Tibial nerve (tissue), 4 donors: ENCODE measurements at regions not wholly inside any gene's neighbourhood (a gene's known extent, or its start where the extent isn't known, plus 50 kb on each side); places are given as distances from the start of the nearest gene placed in this dataset.

Experiments used
- EP300 ChIP-seq, 2 donors: sonication (generic); formaldehyde crosslinking; IDR thresholded peaks; one replicate each; pipeline ENCODE4 v1.6.1; 2017; ENCODE audit warnings: antibody characterized with exemption in 2 of 2, mild to moderate bottlenecking in 1 of 2
- TF ChIP-seq, protein P1 (sequence below), 5 experiments: fragments of 200-600 bp in 3 of 5; fragments of 450-650 bp in 2 of 5; sonication (generic) in 3 of 5; IDR thresholded peaks; one replicate each; pipeline ENCODE4 v1.5.1; 2016 to 2019; ENCODE audit warnings: antibody characterized with exemption in 5 of 5, mild to moderate bottlenecking in 3 of 5, moderate library complexity in 2 of 5

DNA sequence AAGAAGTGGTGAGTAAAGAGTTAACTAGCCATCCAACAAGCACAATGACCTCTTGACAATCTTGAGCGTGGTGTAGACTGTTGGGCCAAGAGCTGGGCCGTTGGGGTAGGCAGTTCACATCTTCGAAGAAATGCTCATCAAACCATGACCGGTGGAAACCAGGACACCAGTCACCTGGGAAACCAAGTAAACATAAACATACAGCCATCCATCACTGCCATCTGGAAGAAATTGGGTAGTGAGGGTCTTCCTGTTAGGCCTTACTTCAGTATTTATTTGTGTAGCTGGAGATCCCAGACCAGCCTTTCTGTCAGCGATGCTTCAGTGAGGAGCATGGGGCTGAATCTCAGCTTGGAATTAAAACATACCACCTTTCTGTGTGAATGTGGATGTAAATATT is 108.1 kb upstream of the HAO2 start:
- TF ChIP-seq EP300 (IDR thresholded peaks at IDR 0.05) = no peak
- TF ChIP-seq, protein P1, sequence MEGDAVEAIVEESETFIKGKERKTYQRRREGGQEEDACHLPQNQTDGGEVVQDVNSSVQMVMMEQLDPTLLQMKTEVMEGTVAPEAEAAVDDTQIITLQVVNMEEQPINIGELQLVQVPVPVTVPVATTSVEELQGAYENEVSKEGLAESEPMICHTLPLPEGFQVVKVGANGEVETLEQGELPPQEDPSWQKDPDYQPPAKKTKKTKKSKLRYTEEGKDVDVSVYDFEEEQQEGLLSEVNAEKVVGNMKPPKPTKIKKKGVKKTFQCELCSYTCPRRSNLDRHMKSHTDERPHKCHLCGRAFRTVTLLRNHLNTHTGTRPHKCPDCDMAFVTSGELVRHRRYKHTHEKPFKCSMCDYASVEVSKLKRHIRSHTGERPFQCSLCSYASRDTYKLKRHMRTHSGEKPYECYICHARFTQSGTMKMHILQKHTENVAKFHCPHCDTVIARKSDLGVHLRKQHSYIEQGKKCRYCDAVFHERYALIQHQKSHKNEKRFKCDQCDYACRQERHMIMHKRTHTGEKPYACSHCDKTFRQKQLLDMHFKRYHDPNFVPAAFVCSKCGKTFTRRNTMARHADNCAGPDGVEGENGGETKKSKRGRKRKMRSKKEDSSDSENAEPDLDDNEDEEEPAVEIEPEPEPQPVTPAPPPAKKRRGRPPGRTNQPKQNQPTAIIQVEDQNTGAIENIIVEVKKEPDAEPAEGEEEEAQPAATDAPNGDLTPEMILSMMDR (IDR thresholded peaks at IDR 0.05) = no peak
